NCI-H82 (cell line): ENCODE measurements at regions not wholly inside any gene's neighbourhood (a gene's known extent, or its start where the extent isn't known, plus 50 kb on each side); places are given as distances from the start of the nearest gene placed in this dataset.

Experiments used
- DNase-seq: peaks from one replicate; lab custom pipeline; 2025; lab: John Stamatoyannopoulos, UW

GRCh38 chr6:110537208-110538123 lies 61.1 kb upstream of the SLC22A16 start:
- DNase-seq: no peak

- DNase-seq: no peak
These were observed 58.5 kb upstream of the SLC22A16 start for GRCh38 chr6:110534731-110535492.

- no peak for DNase-seq
These were observed 56.0 kb upstream of the SLC22A16 start for GRCh38 chr6:110532431-110532830.

GRCh38 chr6:110530671-110531070 lies 54.3 kb upstream of the SLC22A16 start:
- no peak for DNase-seq

- no peak for DNase-seq
These were observed 53.5 kb upstream of the SLC22A16 start for GRCh38 chr6:110529907-110530306.

GRCh38 chr6:110529355-110529754 lies 52.9 kb upstream of the SLC22A16 start:
- peak; percentile 28 for DNase-seq

GRCh38 chr6:110528930-110529325 lies 52.5 kb upstream of the SLC22A16 start:
- DNase-seq: no peak

- peak; percentile 77 for DNase-seq
These were observed 51.9 kb upstream of the SLC22A16 start for GRCh38 chr6:110528101-110528929.

GRCh38 chr6:110527516-110527915 lies 51.1 kb upstream of the SLC22A16 start:
- no peak for DNase-seq

- DNase-seq: no peak
These were observed 50.3 kb upstream of the SLC22A16 start for GRCh38 chr6:110526726-110527125.
